ENCODE measurements at regions not wholly inside any gene's neighbourhood (a gene's known extent, or its start where the extent isn't known, plus 50 kb on each side); places are given as distances from the start of the nearest gene placed in this dataset.
"Not testable (repeated sequence)": the region's sequence is repeated elsewhere in the genome, so short reads cannot be mapped to it uniquely, and the experiment has no call there.

DNA sequence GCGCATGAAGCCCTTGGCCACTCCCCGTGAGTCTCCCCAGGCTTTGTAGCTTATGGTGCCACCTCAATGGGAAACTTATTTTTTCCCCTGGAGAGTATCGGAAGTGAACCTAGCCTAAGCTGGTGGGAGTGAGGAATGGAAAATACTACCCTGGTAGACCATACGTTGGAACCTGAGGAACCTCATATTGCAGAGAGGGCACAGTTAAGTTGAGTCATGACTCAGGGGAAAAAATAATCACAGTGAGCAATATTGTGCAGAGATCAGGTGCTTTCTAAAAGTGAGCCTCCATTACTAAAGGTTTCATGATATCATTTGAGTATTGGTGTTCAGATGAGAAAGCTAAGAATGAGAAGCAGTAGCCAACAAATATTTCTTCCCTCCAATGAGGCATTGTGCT is 360.5 kb upstream of the NT5C1B start:
- TF ChIP-seq, protein P1, sequence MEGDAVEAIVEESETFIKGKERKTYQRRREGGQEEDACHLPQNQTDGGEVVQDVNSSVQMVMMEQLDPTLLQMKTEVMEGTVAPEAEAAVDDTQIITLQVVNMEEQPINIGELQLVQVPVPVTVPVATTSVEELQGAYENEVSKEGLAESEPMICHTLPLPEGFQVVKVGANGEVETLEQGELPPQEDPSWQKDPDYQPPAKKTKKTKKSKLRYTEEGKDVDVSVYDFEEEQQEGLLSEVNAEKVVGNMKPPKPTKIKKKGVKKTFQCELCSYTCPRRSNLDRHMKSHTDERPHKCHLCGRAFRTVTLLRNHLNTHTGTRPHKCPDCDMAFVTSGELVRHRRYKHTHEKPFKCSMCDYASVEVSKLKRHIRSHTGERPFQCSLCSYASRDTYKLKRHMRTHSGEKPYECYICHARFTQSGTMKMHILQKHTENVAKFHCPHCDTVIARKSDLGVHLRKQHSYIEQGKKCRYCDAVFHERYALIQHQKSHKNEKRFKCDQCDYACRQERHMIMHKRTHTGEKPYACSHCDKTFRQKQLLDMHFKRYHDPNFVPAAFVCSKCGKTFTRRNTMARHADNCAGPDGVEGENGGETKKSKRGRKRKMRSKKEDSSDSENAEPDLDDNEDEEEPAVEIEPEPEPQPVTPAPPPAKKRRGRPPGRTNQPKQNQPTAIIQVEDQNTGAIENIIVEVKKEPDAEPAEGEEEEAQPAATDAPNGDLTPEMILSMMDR (IDR thresholded peaks at IDR 0.05; ENCODE audit: insufficient read depth, low read length): no peak
- no peak for TF ChIP-seq POLR2AphosphoS5 (IDR thresholded peaks at IDR 0.05; ENCODE audit: low read depth)
- TF ChIP-seq REST (IDR thresholded peaks at IDR 0.05; ENCODE audit: insufficient replicate concordance, low read depth): no peak
- no peak for TF ChIP-seq SPI1 (IDR thresholded peaks at IDR 0.05; ENCODE audit: borderline replicate concordance, low read depth)
- no peak for TF ChIP-seq GABPA (IDR thresholded peaks at IDR 0.05; ENCODE audit: low read depth)
- no peak overlapping the region for H3K4me3 ChIP-seq (replicated peaks; ENCODE audit: insufficient read depth, low read length)

GRCh38 chr2:18940184-18940583 is 350.8 kb upstream of the NT5C1B start:
- TF ChIP-seq SPI1 (IDR thresholded peaks at IDR 0.05; ENCODE audit: borderline replicate concordance, low read depth) (no peak), GABPA (IDR thresholded peaks at IDR 0.05; ENCODE audit: low read depth) (no peak), POLR2AphosphoS5 (IDR thresholded peaks at IDR 0.05; ENCODE audit: low read depth) (no peak), REST (IDR thresholded peaks at IDR 0.05; ENCODE audit: insufficient replicate concordance, low read depth) (no peak)
- TF ChIP-seq, protein P1 (IDR thresholded peaks at IDR 0.05; ENCODE audit: insufficient read depth, low read length): no peak
- DNase-seq (ENCODE audit: low read depth in 1 of 2, low spot score in 1 of 2): no peak
- no peak overlapping the region for H3K27ac ChIP-seq (replicated peaks)
- H3K27me3 ChIP-seq (ENCODE audit: insufficient read depth, poor library complexity, severe bottlenecking): no peaks in the 10 kb centered on the region
- H3K4me3 ChIP-seq (replicated peaks; ENCODE audit: insufficient read depth, low read length): no peak overlapping the region

More for the DNA sequence above, 360.5 kb upstream of the NT5C1B start:
- no peak for DNase-seq (ENCODE audit: low read depth in 1 of 2, low spot score in 1 of 2)
- Histone ChIP-seq H3K27me3 (ENCODE audit: insufficient read depth, poor library complexity, severe bottlenecking) (no peaks in the 10 kb centered on the region), H3K27ac (replicated peaks) (no peak overlapping the region)

DNA sequence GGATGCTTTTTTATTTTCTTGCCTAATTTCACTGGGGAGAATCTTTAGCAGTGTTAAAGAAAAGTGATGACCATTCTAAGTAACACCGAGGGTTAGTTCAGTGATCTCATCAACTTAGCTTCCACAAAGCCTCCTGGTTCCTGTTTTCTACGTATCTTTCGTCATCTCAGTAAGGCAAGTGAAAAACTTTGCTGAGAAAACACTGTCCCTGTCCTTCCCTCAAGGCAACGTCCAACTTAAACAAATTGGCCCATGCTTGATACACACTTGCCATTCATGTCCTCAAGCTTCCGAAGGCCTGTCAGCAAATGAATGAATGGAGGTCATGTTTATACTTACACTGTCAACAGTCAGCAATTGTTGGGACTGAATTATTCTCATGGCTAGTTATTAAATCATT is 350.4 kb upstream of the NT5C1B start:
- not testable (repeated sequence) for H3K27me3 ChIP-seq (ENCODE audit: insufficient read depth, poor library complexity, severe bottlenecking); H3K4me3 ChIP-seq (replicated peaks; ENCODE audit: insufficient read depth, low read length); H3K27ac ChIP-seq (replicated peaks); DNase-seq (ENCODE audit: low read depth in 1 of 2, low spot score in 1 of 2)

GRCh38 chr2:18934886-18935285 is 345.5 kb upstream of the NT5C1B start:
- TF ChIP-seq, protein P1 (IDR thresholded peaks at IDR 0.05; ENCODE audit: insufficient read depth, low read length): no peak
- TF ChIP-seq POLR2AphosphoS5 (IDR thresholded peaks at IDR 0.05; ENCODE audit: low read depth) (no peak), REST (IDR thresholded peaks at IDR 0.05; ENCODE audit: insufficient replicate concordance, low read depth) (no peak), SPI1 (IDR thresholded peaks at IDR 0.05; ENCODE audit: borderline replicate concordance, low read depth) (no peak)
- no peaks in the 10 kb centered on the region for H3K27me3 ChIP-seq (ENCODE audit: insufficient read depth, poor library complexity, severe bottlenecking)
- no peak overlapping the region for H3K4me3 ChIP-seq (replicated peaks; ENCODE audit: insufficient read depth, low read length)
- no peak for DNase-seq (ENCODE audit: low read depth in 1 of 2, low spot score in 1 of 2)
- H3K27ac ChIP-seq (replicated peaks): no peak overlapping the region
